ENCODE measurements at regions not wholly inside any gene's neighbourhood (a gene's known extent, or its start where the extent isn't known, plus 50 kb on each side); places are given as distances from the start of the nearest gene placed in this dataset.

- no peak for TF ChIP-seq JUND (IDR thresholded peaks at IDR 0.05; ENCODE audit: low read length)
Observed at GRCh38 chr18:56000041-56000440, 412.0 kb upstream of the TCF4 start (continued).

Data from H1 (cell line).